ENCODE measurements at regions not wholly inside any gene's neighbourhood (a gene's known extent, or its start where the extent isn't known, plus 50 kb on each side); places are given as distances from the start of the nearest gene placed in this dataset.

DNA sequence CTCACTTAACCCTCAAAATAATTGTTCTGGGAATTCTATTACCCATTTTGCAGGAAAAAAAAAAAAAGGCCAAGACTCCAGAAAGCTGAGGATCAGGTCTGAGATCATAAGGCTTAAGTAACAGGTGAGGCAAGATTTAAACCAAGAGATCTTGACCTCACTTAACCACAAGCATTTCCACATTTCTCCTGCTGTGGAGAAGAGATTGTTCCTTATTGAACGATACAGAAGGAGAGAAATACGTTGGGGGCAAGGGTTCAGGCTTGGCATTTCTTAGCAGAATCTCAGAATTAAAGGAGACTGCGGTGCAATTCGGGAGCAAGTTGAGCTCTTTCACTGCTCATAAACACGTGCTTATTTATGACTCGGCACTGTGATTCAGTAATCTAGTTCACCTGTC is 885.3 kb upstream of the TMEM132C start:
- no peaks in the 10 kb centered on the region for H3K9me3 ChIP-seq
- H3K4me1 ChIP-seq, result no peaks in the 10 kb centered on the region
- H3K36me3 ChIP-seq, result no peaks in the 10 kb centered on the region
- no peak for DNase-seq
- TF ChIP-seq, protein P1, sequence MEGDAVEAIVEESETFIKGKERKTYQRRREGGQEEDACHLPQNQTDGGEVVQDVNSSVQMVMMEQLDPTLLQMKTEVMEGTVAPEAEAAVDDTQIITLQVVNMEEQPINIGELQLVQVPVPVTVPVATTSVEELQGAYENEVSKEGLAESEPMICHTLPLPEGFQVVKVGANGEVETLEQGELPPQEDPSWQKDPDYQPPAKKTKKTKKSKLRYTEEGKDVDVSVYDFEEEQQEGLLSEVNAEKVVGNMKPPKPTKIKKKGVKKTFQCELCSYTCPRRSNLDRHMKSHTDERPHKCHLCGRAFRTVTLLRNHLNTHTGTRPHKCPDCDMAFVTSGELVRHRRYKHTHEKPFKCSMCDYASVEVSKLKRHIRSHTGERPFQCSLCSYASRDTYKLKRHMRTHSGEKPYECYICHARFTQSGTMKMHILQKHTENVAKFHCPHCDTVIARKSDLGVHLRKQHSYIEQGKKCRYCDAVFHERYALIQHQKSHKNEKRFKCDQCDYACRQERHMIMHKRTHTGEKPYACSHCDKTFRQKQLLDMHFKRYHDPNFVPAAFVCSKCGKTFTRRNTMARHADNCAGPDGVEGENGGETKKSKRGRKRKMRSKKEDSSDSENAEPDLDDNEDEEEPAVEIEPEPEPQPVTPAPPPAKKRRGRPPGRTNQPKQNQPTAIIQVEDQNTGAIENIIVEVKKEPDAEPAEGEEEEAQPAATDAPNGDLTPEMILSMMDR (IDR thresholded peaks at IDR 0.05), result no peak
- TF ChIP-seq POLR2A (IDR thresholded peaks at IDR 0.05), result no peak
- no peak overlapping the region for H3K27ac ChIP-seq
- H3K4me3 ChIP-seq, result no peak overlapping the region
- H3K27me3 ChIP-seq, result no peaks in the 10 kb centered on the region

DNA sequence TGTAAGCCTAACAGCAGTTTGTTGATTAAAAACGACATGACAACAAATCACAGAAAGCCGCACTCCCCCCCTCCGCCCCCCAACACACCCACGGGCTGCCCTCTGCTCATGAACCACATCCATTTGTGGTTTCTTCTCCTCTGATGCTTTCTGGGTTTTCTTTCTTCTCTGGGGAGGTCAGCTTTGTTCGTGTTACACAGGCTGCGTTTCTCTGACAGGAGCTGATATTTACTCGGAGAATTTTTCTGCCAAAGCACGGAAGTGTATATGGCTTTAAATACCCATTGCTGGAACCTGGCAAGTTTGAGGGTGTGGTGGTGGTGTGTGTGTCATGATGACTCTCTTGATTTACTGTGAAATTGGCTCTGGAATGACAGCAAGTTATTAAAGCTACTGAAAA is 883.7 kb upstream of the TMEM132C start:
- no peaks in the 10 kb centered on the region for H3K27me3 ChIP-seq
- no peaks in the 10 kb centered on the region for H3K36me3 ChIP-seq
- no peak for DNase-seq
- H3K27ac ChIP-seq, result no peak overlapping the region
- no peak for TF ChIP-seq POLR2A (IDR thresholded peaks at IDR 0.05)
- TF ChIP-seq, protein P1 (IDR thresholded peaks at IDR 0.05), result no peak
- no peak overlapping the region for H3K4me3 ChIP-seq
- H3K9me3 ChIP-seq, result no peaks in the 10 kb centered on the region
- H3K4me1 ChIP-seq, result no peaks in the 10 kb centered on the region

DNA sequence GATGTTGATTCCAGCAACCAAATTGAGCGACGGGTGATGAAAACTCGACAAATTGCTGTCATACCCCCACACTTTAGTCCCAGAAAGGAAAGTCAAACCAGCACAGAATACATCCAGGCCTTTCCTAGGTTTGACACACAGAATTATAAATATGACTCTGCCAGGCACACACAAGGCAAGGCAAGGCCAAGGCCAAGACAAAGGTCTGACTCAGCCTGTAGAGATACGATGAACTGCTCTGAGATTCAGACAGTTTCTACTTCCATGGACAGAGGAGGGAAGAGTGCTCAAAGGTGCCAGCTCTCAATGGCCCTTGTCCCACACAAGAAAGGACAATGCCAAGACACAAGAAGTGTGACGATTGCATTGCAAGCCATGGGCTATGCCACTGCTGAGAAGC is 880.2 kb upstream of the TMEM132C start:
- TF ChIP-seq, protein P1 (IDR thresholded peaks at IDR 0.05), result no peak
- Histone ChIP-seq H3K36me3 (no peaks in the 10 kb centered on the region), H3K4me3 (no peak overlapping the region), H3K27me3 (no peaks in the 10 kb centered on the region), H3K9me3 (no peaks in the 10 kb centered on the region), H3K4me1 (no peaks in the 10 kb centered on the region), H3K27ac (no peak overlapping the region)
- no peak for DNase-seq

DNA sequence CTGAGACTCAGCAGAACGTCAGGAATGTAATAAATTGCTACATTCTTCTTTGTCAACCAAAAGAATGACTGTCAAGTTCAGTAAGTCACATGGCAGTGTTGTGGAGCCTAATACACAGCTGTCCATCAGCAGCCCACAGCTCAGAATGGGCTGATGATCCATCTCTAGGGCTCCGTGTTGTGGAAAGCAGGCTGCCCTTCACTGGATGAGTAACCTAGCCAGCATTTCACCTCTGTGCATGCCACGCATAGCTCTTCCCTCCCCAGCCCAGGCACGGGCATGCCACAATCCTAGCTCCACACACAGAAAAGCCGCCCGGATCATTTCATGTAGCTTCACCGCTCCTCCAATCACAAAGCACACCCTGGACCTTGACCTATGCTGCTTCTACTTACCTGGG is 878.0 kb upstream of the TMEM132C start:
- H3K36me3 ChIP-seq, result no peaks in the 10 kb centered on the region
- no peak overlapping the region for H3K27ac ChIP-seq
- H3K4me3 ChIP-seq, result no peak overlapping the region
- H3K4me1 ChIP-seq, result no peaks in the 10 kb centered on the region
- TF ChIP-seq POLR2A (IDR thresholded peaks at IDR 0.05), result no peak
- TF ChIP-seq, protein P1 (IDR thresholded peaks at IDR 0.05), result no peak
- no peaks in the 10 kb centered on the region for H3K27me3 ChIP-seq
- H3K9me3 ChIP-seq, result no peaks in the 10 kb centered on the region
- no peak for DNase-seq

DNA sequence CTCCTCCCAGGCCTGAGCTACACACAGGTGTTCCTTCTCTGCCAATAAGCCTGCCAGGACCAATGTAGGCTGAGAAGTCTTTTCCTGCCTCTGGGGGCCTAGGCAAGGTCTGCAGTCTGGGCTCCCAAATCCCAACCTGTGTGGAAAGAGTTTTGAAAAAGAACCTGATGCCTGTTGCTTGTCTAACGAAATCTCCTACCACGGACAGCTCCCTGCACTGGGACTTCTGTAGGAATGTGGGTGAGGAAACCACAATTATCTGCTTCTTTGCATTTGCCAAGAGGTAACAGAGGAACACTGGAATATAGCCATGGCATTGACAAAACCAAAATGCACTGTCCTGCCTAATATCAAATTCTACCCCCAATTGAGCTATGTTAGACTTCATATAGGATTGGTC is 877.0 kb upstream of the TMEM132C start:
- no peaks in the 10 kb centered on the region for H3K4me1 ChIP-seq
- H3K27me3 ChIP-seq, result no peaks in the 10 kb centered on the region
- H3K36me3 ChIP-seq, result no peaks in the 10 kb centered on the region
- no peak for DNase-seq
- TF ChIP-seq POLR2A (IDR thresholded peaks at IDR 0.05), result no peak
- TF ChIP-seq, protein P1 (IDR thresholded peaks at IDR 0.05), result no peak
- H3K27ac ChIP-seq, result no peak overlapping the region
- H3K4me3 ChIP-seq, result no peak overlapping the region
- no peaks in the 10 kb centered on the region for H3K9me3 ChIP-seq

DNA sequence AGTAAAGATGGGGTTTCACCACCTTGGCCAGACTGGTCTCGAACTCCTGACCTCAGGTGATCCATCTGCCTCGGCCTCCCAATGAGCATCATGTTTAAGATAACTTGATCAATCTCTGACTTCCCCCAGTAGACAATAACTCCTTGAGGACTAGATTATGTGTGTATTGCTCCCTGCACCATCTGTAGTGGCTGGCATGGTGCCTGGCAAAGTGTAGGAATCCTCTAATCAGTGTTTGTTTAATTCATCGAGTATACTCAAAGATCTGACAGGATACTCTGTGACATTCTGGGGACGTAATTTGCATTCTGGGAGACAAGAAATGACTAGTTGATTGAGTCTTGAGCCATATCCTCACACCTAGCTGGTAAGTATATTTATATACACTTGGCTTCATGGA is 873.5 kb upstream of the TMEM132C start:
- Histone ChIP-seq H3K27me3 (no peaks in the 10 kb centered on the region), H3K4me3 (no peak overlapping the region), H3K9me3 (no peaks in the 10 kb centered on the region), H3K4me1 (no peaks in the 10 kb centered on the region), H3K27ac (no peak overlapping the region), H3K36me3 (no peaks in the 10 kb centered on the region)
- DNase-seq, result no peak
- no peak for TF ChIP-seq POLR2A (IDR thresholded peaks at IDR 0.05)
- TF ChIP-seq, protein P1 (IDR thresholded peaks at IDR 0.05), result no peak
